H9 (cell line): ENCODE measurements at regions not wholly inside any gene's neighbourhood (a gene's known extent, or its start where the extent isn't known, plus 50 kb on each side); places are given as distances from the start of the nearest gene placed in this dataset.

Experiments
- DNase-seq: peaks from one replicate; pipeline ENCODE4 v3.0.0-alpha.2; 2017
- H2AFZ ChIP-seq: one replicate; pipeline ENCODE4 v1.6.1; 2013; ENCODE audit warnings: mild to moderate bottlenecking, low read length, control low read depth, moderate library complexity
- H2AK5ac ChIP-seq: 2 replicates; pipeline ENCODE4 v1.6.1; 2013; ENCODE audit warnings: low read length, control low read depth, mixed read lengths; ENCODE audit not compliant: insufficient read length
- H2BK120ac ChIP-seq: one replicate; pipeline ENCODE4 v1.6.1; 2013; ENCODE audit warnings: low read depth, mild to moderate bottlenecking, low read length, control low read depth, inconsistent platforms; ENCODE audit not compliant: poor library complexity, severe bottlenecking
- H2BK12ac ChIP-seq: 2 replicates; pipeline ENCODE4 v1.6.1; 2013; ENCODE audit warnings: low read length, control low read depth, mixed read lengths, low read depth; ENCODE audit not compliant: insufficient read length
- H2BK15ac ChIP-seq: 2 replicates; pipeline ENCODE4 v1.6.1; 2013; ENCODE audit warnings: low read depth, low read length, control low read depth
- H2BK20ac ChIP-seq: one replicate; pipeline ENCODE4 v1.6.1; 2013; ENCODE audit warnings: low read depth, mild to moderate bottlenecking, low read length, control low read depth, inconsistent platforms; ENCODE audit not compliant: poor library complexity, severe bottlenecking
- H2BK5ac ChIP-seq: 2 replicates; pipeline ENCODE4 v1.6.1; 2013; ENCODE audit warnings: low read length, control low read depth, mixed read lengths; ENCODE audit not compliant: insufficient read length
- H3K14ac ChIP-seq: 2 replicates; pipeline ENCODE4 v1.6.1; 2013; ENCODE audit warnings: low read length, control low read depth; ENCODE audit not compliant: insufficient read depth
- H3K18ac ChIP-seq: 2 replicates; pipeline ENCODE4 v1.6.1; 2013; ENCODE audit warnings: low read depth, mild to moderate bottlenecking, mixed read lengths, low read length, control low read depth; ENCODE audit not compliant: insufficient read length
- H3K23ac ChIP-seq: 2 replicates; pipeline ENCODE4 v1.6.1; 2013; ENCODE audit warnings: low read length, control low read depth, mixed read lengths, low read depth; ENCODE audit not compliant: insufficient read length
- H3K23me2 ChIP-seq: 2 replicates; pipeline ENCODE4 v1.6.1; 2013; ENCODE audit warnings: low read depth, mild to moderate bottlenecking, mixed read lengths, low read length, control low read depth; ENCODE audit not compliant: insufficient read length, poor library complexity, severe bottlenecking
- H3K27ac ChIP-seq: 2 replicates; pipeline ENCODE4 v1.5.1; 2013; ENCODE audit warnings: low read length, control low read depth, mixed read lengths, low read depth; ENCODE audit not compliant: insufficient read length
- H3K27me3 ChIP-seq: 2 replicates; pipeline ENCODE4 v1.6.1; 2013; ENCODE audit warnings: low read length, control low read depth, inconsistent platforms; ENCODE audit not compliant: insufficient read depth
- H3K4ac ChIP-seq: 2 replicates; pipeline ENCODE4 v1.6.1; 2013; ENCODE audit warnings: low read depth, mild to moderate bottlenecking, control low read depth, inconsistent platforms, low read length, moderate library complexity
- H3K4me1 ChIP-seq: 2 replicates; pipeline ENCODE4 v1.6.1; 2013; ENCODE audit warnings: low read length, control low read depth, inconsistent platforms; ENCODE audit not compliant: insufficient read depth
- H3K4me2 ChIP-seq: 2 replicates; pipeline ENCODE4 v1.6.1; 2013; ENCODE audit warnings: low read length, control low read depth, mixed read lengths; ENCODE audit not compliant: insufficient read length, insufficient read depth
- H3K56ac ChIP-seq: 2 replicates; pipeline ENCODE4 v1.6.1; 2013; ENCODE audit warnings: low read depth, mild to moderate bottlenecking, mixed read lengths, low read length, control low read depth; ENCODE audit not compliant: insufficient read length
- H3K79me1 ChIP-seq: 2 replicates; pipeline ENCODE4 v1.6.1; 2013; ENCODE audit warnings: low read depth, mild to moderate bottlenecking, moderate library complexity, low read length, control low read depth, inconsistent platforms; ENCODE audit not compliant: insufficient read depth, poor library complexity, severe bottlenecking
- H3K79me2 ChIP-seq: 2 replicates; pipeline ENCODE4 v1.6.1; 2013; ENCODE audit warnings: low read length, control low read depth, inconsistent platforms; ENCODE audit not compliant: insufficient read depth
- H3K9ac ChIP-seq: 2 replicates; pipeline ENCODE4 v1.6.1; 2013; ENCODE audit warnings: low read length, control low read depth, mixed read lengths; ENCODE audit not compliant: insufficient read length; ENCODE audit errors: extremely low read depth
- H3K9me3 ChIP-seq: one replicate; pipeline ENCODE4 v1.6.1; 2013; ENCODE audit warnings: low read depth, low read length, inconsistent platforms; ENCODE audit not compliant: control insufficient read depth
- H3T11ph ChIP-seq: one replicate; pipeline ENCODE4 v1.6.1; 2013; ENCODE audit warnings: mild to moderate bottlenecking, low read length, control low read depth, inconsistent platforms
- H4K20me1 ChIP-seq: one replicate; pipeline ENCODE4 v1.6.1; 2013; ENCODE audit not compliant: control insufficient read depth, insufficient read length, insufficient read depth
- H4K5ac ChIP-seq: 2 replicates; pipeline ENCODE4 v1.6.1; 2013; ENCODE audit warnings: low read depth, mild to moderate bottlenecking, mixed read lengths, low read length, control low read depth; ENCODE audit not compliant: insufficient read length
- H4K8ac ChIP-seq: replicated peaks from 2 replicates; pipeline ENCODE4 v1.6.1; 2013; ENCODE audit warnings: low read length, control low read depth, mixed read lengths, low read depth; ENCODE audit not compliant: insufficient read length
- H4K91ac ChIP-seq: 2 replicates; pipeline ENCODE4 v1.6.1; 2013; ENCODE audit warnings: low read depth, mild to moderate bottlenecking, moderate library complexity, mixed read lengths, low read length, control low read depth; ENCODE audit not compliant: insufficient read length
- H3K27ac Mint-ChIP-seq, 3 experiments: 2 replicates in 2 of 3; 3 replicates in 1 of 3; pipeline ENCODE4 v1.8.0; 2020 to 2021; ENCODE audit warnings: mixed read lengths in 3 of 3, mild to moderate bottlenecking in 1 of 3, moderate library complexity in 1 of 3
- H3K27me3 Mint-ChIP-seq: 2 replicates; pipeline ENCODE4 v1.8.0; 2021; ENCODE audit warnings: low read depth, mild to moderate bottlenecking, moderate library complexity, mixed read lengths
- H3K36me3 Mint-ChIP-seq, 3 experiments: 2 replicates in 2 of 3; 3 replicates in 1 of 3; pipeline ENCODE4 v1.8.0; 2020 to 2021; ENCODE audit warnings: low read depth in 3 of 3, mixed read lengths in 3 of 3; ENCODE audit not compliant: insufficient read depth in 1 of 3
- H3K4me1 Mint-ChIP-seq, 2 experiments: 2 replicates each; pipeline ENCODE4 v1.8.0; 2020; ENCODE audit warnings: mixed read lengths in 2 of 2
- H3K4me3 Mint-ChIP-seq, 2 experiments: 2 replicates in 1 of 2; 3 replicates in 1 of 2; pipeline ENCODE4 v1.8.0; 2020 to 2021; ENCODE audit warnings: mild to moderate bottlenecking in 2 of 2, mixed read lengths in 2 of 2, moderate library complexity in 1 of 2
- H3K9me3 Mint-ChIP-seq, 2 experiments: 2 replicates in 1 of 2; 3 replicates in 1 of 2; pipeline ENCODE4 v1.8.0; 2020; ENCODE audit warnings: mild to moderate bottlenecking in 2 of 2, mixed read lengths in 2 of 2, moderate library complexity in 1 of 2
- WGBS: extraction: QIAGEN DNeasy Blood & Tissue Kit; methylation state at CpG from one replicate; pipeline ENCODE4 v1.1.7; 2013; ENCODE audit warnings: missing lambda C conversion rate, low lambda C conversion rate, mixed read lengths; ENCODE audit not compliant: insufficient read length; ENCODE audit errors: extremely low coverage; 5-methylcytosine and 5-hydroxymethylcytosine counted together
- TF ChIP-seq, protein P1 (sequence below): fragments of 200-600 bp; sonication (generic); conservative IDR thresholded peaks from 3 replicates; pipeline ENCODE4 v1.8.0; 2021; ENCODE audit warnings: antibody characterized with exemption, mild to moderate bottlenecking

DNA sequence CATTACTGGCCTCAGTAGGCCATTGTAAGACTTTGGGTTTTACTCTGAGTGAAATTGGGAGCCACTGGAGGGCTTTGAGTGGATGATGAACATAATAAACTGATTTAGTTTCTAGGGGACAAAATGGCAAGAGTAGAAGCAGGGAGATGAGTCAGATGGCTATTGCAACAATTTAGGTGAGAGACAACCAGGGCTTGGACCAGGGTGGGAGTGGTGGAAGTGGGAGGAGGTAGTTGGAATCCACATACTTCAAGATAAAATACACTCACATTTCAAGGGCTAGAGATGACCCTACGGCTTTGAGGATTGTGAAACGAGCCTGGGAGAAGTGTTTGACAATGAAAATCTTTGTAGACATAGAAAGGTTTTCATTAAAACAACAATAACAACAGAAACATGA, 136.3 kb downstream of the ACTBL2 start:
- no peak overlapping the region for H2BK15ac ChIP-seq
- no CpG with 5 or more reads among the region's 2 CpGs for WGBS
- no peak overlapping the region for H3T11ph ChIP-seq
- H3K79me2 ChIP-seq = no peaks in the 10 kb centered on the region
- no peaks in the 10 kb centered on the region for H3K9me3 ChIP-seq
- TF ChIP-seq, protein P1, sequence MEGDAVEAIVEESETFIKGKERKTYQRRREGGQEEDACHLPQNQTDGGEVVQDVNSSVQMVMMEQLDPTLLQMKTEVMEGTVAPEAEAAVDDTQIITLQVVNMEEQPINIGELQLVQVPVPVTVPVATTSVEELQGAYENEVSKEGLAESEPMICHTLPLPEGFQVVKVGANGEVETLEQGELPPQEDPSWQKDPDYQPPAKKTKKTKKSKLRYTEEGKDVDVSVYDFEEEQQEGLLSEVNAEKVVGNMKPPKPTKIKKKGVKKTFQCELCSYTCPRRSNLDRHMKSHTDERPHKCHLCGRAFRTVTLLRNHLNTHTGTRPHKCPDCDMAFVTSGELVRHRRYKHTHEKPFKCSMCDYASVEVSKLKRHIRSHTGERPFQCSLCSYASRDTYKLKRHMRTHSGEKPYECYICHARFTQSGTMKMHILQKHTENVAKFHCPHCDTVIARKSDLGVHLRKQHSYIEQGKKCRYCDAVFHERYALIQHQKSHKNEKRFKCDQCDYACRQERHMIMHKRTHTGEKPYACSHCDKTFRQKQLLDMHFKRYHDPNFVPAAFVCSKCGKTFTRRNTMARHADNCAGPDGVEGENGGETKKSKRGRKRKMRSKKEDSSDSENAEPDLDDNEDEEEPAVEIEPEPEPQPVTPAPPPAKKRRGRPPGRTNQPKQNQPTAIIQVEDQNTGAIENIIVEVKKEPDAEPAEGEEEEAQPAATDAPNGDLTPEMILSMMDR = no peak
- DNase-seq = no peak
- H3K4me1 ChIP-seq = no peaks in the 10 kb centered on the region
- H2AFZ ChIP-seq = no peak overlapping the region
- no peaks in the 10 kb centered on the region for H3K27me3 ChIP-seq
- no peak overlapping the region for H4K8ac ChIP-seq
- no peak overlapping the region for H3K18ac ChIP-seq
- no peak overlapping the region for H2BK12ac ChIP-seq
- no peaks in the 10 kb centered on the region for H3K79me1 ChIP-seq
- no peaks in the 10 kb centered on the region for H3K27me3 Mint-ChIP-seq
- no peaks in the 10 kb centered on the region for H3K36me3 Mint-ChIP-seq
- no peak overlapping the region for H2BK5ac ChIP-seq
- H3K23me2 ChIP-seq = no peaks in the 10 kb centered on the region
- H4K5ac ChIP-seq = no peak overlapping the region
- H4K91ac ChIP-seq = no peak overlapping the region
- H4K20me1 ChIP-seq = no peaks in the 10 kb centered on the region
- H3K56ac ChIP-seq = no peak overlapping the region
- H2AK5ac ChIP-seq = no peak overlapping the region
- H3K9me3 Mint-ChIP-seq = peaks cover 0 to 5% of the 10 kb centered on the region in 2 experiments; a peak in 1 of 5 replicates
- H2BK120ac ChIP-seq = no peak overlapping the region
- H3K4me2 ChIP-seq = no peak overlapping the region
- no peak overlapping the region for H3K27ac ChIP-seq
- H3K9ac ChIP-seq = no peak overlapping the region
- H3K14ac ChIP-seq = no peak overlapping the region
- no peak overlapping the region for H3K23ac ChIP-seq
- H3K4me1 Mint-ChIP-seq = no peaks in the 10 kb centered on the region
- no peak overlapping the region for H2BK20ac ChIP-seq
- no peak overlapping the region for H3K4ac ChIP-seq
- no peak overlapping the region; a peak in 2 of 5 replicates for H3K4me3 Mint-ChIP-seq
- no peak overlapping the region for H3K27ac Mint-ChIP-seq
